Retina (tissue), 1 donor: ENCODE measurements at regions not wholly inside any gene's neighbourhood (a gene's known extent, or its start where the extent isn't known, plus 50 kb on each side); places are given as distances from the start of the nearest gene placed in this dataset.
"Not testable (repeated sequence)": the region's sequence is repeated elsewhere in the genome, so short reads cannot be mapped to it uniquely, and the experiment has no call there.

ENCODE experiments used
- DNase-seq: peaks from one replicate; pipeline ENCODE4 v3.0.0-alpha.2; 2016

- not testable (repeated sequence) for DNase-seq
Measured at GRCh38 chr21:9246010-9246409, 1275.4 kb upstream of the TPTE start.

DNA sequence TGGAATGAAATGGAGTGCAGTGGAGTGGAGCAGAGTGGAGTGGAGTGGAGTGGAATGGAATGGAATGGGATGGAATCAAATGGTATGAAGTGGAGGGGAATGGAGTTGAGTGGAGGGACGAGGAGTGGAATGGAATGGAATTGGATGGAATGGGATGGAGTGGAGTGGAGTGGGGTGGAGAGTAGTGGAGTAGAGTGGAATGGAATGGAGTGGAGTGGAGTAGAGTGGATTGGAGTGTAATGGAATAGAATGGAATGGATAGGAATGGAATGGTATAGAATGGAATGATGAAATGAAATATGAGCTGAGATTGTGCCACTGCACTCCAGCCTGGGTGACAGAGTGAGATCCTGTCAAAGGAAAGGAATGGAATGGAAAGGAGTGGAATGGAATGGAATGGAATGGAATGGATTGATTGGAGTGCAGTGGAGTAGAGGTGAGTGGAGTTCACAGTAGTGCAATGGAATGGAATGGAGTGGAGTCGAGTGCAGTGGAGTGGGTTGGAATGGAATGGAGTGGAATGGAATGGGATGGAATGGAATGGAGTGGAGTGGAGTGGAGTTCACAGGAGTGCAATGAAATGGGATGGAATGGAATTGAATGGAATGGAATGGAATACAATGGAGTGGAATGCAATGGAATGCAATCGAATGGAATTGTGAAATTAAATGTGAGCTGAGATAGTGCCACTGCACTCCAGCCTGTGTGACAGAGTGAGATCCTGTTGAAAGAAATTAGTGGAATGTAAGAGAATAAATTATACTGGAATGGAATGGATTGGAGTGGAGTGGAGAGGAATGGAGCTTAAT lies 1274.7 kb upstream of the TPTE start:
- DNase-seq: peak; percentile 0

GRCh38 chr21:9247290-9247613 lies 1274.1 kb upstream of the TPTE start:
- DNase-seq: not testable (repeated sequence)

DNA sequence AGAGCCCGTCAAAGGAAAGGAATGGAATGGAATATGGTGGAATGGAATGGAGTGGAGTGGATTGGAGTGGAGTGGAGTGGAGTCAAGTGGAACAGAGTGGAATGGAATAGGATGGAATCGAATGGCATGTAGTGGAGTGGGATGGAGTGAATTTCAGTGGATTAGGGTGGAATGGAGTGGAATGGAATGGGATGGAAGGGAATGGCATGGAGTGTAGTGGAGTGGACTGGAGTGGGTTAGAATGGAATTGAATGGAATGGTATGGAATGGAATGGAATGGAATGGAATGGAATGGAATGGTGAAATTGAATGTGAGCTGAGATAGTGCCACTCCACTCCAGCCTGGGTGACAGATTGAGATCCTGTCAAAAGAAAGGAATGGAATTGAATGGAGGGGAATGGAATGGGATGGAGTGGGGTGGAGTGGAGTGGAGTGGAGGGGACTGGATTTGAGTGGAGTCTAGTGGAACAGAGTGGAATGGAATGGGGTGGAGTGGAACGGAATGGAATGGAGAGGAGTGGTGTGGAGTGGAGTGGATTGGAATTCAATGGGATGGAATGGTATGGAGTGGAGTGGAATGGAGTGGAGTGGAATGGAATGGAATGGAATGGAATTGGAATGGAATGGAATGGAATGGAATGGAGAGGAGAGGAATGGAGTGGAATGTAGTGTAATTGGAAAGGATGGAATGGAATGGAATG lies 1273.6 kb upstream of the TPTE start:
- not testable (repeated sequence) for DNase-seq
